ENCODE measurements at regions not wholly inside any gene's neighbourhood (a gene's known extent, or its start where the extent isn't known, plus 50 kb on each side); places are given as distances from the start of the nearest gene placed in this dataset.

GRCh38 chr5:18119156-18119785 lies 485.0 kb downstream of the TAF11L14 start:
- DNase-seq, result no peak

DNA sequence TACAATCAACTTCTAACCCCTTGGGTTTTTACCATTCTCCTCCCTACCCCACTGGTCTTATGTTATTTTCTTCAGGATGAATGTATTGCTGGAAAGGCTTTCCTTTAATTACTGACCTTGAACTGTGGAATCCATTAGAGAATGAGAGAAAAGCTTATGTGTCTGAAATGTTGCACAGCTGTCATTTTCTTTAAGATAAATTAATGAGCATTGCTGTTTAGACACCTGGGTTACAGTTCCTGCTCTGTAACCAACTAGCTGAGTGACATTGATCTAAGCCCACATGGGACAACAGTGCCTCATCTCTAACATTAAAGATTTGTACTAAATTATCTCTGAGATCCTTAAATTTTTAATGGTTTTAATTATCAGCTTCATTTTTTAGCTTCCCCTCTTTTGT lies 507.0 kb downstream of the TAF11L14 start:
- DNase-seq, result no peak

- DNase-seq, result no peak
Observed at GRCh38 chr5:18142831-18143230, 508.6 kb downstream of the TAF11L14 start.

DNA sequence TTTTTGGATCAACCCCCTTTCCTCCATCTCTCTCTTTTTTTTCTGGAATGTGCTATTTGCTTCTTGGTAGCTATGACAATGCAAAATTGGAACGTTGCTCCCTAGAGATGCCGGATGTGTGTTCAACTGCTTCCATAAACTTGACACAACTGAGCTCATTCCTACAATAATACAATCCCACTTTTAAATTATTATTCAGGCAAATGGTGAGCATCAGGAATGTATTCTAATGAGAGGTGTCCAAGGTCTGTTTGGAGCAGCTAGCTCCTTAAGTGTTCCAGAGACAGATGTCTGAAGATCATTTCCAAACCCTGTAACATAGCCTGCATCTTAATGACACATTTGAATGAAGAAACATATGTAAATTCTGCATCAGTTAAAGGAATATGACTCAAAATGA lies 518.4 kb downstream of the TAF11L14 start:
- no peak for DNase-seq

DNA sequence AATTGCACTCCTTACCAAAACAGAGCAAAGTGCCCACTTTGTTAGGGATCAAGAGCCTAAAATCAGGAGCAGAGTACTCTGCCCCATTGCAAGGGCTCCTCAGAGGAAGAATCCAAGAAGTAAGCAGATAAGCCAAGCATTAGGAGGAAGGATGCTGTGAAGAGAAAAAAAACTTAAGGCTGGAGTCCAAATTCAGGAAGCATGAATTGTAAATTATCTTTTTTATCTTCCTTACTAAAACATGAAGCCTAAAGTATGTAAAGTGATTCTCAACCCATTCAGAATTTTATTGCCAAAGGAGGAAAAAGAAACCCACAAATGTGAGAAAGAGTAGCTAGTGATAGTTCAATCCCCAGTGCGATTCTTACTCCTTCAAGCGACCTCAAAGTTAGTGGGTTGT lies 523.9 kb downstream of the TAF11L14 start:
- DNase-seq, result no peak

GRCh38 chr5:18159331-18159730 lies 525.1 kb downstream of the TAF11L14 start:
- no peak for DNase-seq

- no peak for DNase-seq
Observed at GRCh38 chr5:18171684-18172083, 537.4 kb downstream of the TAF11L14 start.

DNA sequence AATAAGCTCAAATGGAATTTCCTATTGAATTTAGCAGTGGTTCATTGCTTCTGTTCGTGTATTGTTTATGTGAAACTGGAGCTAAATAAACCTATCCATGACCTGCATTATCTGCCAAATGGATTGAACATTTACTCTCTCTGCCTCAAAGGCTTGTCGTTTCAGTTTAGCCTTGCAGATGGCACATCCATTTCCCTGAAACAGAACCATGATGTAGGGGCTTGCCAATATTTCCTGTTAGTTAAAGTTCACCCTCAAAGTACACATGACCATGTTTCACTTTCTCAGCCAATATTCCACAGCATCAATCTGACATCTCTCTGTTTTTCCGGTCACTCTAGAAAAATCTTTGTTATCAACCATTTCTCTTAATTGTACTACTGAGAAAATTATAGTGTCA lies 545.3 kb downstream of the TAF11L14 start:
- no peak for DNase-seq

DNA sequence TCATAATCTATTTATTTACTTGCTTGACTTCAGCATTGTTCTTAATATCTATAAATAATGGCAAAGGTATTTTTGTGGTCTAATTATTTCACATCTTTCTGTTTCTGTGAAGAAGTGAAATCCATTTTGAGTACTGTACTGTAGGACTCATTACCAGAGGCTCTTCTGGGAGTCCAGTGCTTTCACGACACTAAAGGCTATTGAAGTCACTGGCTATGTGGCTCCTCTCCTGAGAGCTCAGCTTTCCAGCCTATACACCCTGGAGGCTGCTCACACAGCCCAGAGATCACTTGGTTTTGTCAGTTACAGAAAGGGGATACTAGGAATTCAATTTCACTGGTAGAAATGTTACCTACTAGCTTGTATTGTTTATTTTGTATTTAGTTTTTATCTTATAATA lies 547.3 kb downstream of the TAF11L14 start:
- no peak for DNase-seq

DNA sequence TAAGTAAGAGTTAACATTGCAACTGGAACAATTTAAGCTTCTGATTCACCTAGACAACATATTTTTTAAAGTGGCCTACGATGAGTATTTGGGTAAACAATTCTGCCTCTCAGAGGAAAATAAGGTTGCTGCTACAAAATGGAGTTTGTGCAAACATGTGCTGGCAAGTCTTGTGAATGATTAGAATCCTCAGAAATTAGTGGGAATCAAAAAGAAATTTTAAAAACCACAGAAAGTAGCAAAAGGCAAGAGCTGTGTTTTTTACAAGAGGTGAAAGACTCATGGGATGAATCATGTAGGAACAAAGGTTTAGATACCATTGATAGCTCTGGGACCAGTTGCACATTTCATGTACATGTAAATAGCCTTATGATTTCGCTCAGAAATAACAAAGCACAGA lies 561.6 kb downstream of the TAF11L14 start:
- DNase-seq, result no peak

DNA sequence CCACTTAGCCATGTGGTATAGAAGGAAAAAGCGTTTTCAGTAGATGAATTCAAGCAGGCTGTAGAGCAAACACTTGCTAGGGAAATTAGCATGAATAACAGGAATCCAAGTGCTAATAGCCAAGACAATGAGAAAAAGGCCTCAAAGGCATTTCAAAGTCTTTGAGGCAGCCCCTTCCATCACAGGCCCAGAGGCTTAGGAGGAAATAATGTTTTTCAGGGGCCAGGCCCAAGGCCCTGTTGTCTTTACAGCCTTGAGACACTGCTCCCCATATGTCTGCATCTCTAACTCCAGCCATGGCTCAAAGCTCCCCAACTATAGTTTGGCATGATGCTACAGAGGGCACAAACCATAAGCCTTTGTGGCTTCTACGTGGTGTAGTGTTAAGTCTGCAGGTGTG lies 563.5 kb downstream of the TAF11L14 start:
- DNase-seq, result no peak

GRCh38 chr5:18202164-18202563 lies 567.9 kb downstream of the TAF11L14 start:
- DNase-seq, result no peak

DNA sequence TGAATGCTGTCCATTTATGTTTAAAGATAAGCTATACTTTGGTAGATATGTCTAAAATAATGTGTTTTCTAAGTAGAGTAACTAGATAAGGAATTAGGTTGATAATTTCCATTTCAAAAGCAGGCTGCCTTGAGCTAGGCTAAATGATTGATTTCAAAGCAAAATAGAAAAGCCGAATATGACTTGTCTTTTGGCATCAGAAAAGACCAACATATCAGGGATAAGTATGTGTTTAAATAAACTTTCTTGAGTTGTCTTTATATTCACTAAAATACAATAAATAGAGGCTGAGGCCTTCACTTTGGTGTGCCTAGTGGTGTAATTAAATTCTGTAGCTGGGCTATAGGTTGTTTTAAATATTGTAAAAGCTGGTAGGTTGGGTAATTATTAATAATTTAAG lies 569.0 kb downstream of the TAF11L14 start:
- DNase-seq, result no peak

GRCh38 chr5:18213666-18214065 lies 579.4 kb downstream of the TAF11L14 start:
- no peak for DNase-seq

- no peak for DNase-seq
Observed at GRCh38 chr5:18216016-18216415, 581.8 kb downstream of the TAF11L14 start.

DNA sequence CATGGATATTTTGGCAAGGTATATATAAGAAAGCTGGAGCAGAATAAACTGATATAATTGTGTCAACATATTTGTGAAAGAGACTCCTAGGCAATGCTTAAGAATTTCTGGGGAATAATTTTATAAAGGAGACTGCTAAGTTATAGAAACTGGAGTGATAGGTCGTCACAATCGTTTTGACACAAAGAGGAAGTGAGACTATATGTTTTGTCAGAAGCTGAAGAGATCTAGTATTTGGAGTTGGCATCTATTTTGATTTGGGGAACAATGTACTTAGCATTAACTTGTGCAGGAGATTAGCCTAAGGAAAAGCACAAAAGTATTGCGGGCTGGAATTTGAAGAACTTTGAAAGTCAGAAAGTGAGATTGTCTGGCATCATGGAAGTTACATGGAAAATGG lies 582.5 kb downstream of the TAF11L14 start:
- DNase-seq, result no peak

- no peak for DNase-seq
Observed at GRCh38 chr5:18219241-18219640, 585.0 kb downstream of the TAF11L14 start.

DNA sequence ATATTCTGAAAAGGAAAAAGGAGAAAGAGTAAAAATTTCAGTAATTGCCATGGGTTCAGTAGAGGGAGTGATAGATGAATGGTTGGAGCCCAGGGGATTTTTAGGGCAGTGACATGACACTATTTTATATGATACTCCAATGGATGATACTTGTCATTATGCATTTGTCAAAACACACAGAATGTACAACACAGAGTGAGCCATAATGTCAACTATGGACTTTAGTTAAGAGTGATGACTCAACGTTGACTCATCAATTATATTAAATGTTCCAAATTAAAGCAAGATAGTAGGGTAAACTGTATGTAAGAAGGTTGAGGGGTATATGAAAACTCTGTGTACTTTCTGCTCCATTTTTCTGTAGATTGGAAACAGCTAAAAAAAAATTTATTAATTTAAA lies 586.4 kb downstream of the TAF11L14 start:
- DNase-seq, result no peak

DNA sequence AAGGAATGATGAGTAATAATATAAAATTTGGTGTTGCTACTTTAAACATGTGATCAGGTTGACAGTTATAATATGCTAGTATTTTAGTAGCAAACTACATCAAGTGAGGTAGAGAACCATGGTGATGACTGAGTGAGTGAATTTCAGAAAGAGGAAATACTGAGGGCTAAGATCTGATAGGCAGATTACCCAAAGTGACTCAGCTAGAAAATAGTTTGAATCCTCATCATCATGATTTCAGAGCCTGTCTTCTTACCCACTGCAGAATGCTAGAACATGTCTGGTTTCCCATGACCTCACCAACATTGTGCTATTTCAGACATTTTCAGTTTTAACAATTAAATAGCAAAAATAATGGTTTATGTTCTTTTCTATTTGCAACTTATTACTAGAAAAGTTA lies 602.1 kb downstream of the TAF11L14 start:
- DNase-seq, result no peak

- DNase-seq, result no peak
Observed at GRCh38 chr5:18238321-18238720, 604.1 kb downstream of the TAF11L14 start.

DNA sequence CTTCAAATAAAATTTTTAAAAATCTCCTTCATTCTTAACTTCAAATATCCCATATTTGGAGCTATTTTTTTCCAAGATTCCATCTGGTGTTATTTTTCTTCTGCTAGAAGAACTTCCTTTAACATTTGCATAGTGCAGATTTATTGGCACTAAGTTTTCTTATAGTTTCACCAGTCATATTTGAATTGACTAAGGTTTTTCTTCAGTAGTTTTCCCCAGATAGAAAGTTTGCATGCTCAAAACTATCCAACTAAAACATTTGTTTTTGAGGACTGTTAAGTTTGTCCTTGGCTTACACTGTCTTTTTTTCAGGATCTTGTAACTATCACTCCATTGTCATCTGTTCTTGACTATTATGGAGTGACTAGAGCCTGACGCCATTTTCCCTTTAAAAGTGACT lies 606.7 kb downstream of the TAF11L14 start:
- DNase-seq, result no peak

DNA sequence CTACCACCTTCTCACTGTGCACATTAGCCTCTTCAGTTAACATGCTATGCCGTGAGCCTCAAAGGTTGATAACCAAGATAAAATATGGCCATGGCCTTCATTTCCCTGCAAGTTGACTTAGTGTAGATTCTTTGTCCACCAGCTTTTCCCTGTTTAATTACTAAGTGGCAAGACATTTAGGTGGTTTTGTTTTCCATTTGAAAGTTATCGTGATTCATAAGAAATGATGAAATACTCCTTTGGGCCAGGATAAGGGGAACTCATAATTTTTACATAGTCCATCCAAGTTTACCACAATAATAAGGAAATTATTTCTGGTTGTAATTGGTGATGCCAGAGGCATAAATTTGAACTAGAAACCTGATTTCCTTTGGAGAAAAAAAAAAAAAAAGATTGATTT lies 609.6 kb downstream of the TAF11L14 start:
- DNase-seq, result no peak

- no peak for DNase-seq
Observed at GRCh38 chr5:18244309-18244708, 610.0 kb downstream of the TAF11L14 start.

GRCh38 chr5:18252559-18252958 lies 618.3 kb downstream of the TAF11L14 start:
- no peak for DNase-seq

- no peak for DNase-seq
Observed at GRCh38 chr5:18264126-18264882, 630.0 kb downstream of the TAF11L14 start.
